DMS53 treated with DMSO at 0.1 percent for 48 hours (cell line): ENCODE measurements at regions not wholly inside any gene's neighbourhood (a gene's known extent, or its start where the extent isn't known, plus 50 kb on each side); places are given as distances from the start of the nearest gene placed in this dataset.

Source experiments
- DNase-seq: peaks from one replicate; lab custom pipeline; 2025; ENCODE audit not compliant: unreplicated experiment; lab: John Stamatoyannopoulos, UW

DNA sequence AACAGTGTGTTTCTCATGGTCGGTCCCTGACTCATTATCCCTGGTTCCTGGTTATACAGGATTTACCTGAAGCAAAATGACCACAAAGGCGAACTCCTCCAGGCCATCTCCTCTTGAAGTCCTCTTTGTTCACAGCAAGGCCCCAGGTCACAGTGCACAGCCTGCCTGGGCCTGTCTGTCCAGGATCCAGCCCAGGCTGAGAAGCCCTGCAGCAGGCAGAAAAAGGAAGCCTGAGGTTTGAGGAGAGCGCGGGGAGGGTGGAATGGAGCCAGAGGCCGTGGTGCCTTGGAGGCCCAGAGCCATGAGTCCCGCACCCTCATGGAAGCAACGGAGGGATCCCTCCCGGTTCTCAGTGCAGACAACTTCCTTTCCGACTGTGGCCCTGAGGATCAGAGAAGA is 136.8 kb upstream of the IRF2BP2 start:
- no peak for DNase-seq

- no peak for DNase-seq
Observed at GRCh38 chr1:234745844-234746797, 136.1 kb upstream of the IRF2BP2 start.

GRCh38 chr1:234745276-234745675 is 135.3 kb upstream of the IRF2BP2 start:
- DNase-seq = no peak

GRCh38 chr1:234743791-234744611 is 134.0 kb upstream of the IRF2BP2 start:
- no peak for DNase-seq

DNA sequence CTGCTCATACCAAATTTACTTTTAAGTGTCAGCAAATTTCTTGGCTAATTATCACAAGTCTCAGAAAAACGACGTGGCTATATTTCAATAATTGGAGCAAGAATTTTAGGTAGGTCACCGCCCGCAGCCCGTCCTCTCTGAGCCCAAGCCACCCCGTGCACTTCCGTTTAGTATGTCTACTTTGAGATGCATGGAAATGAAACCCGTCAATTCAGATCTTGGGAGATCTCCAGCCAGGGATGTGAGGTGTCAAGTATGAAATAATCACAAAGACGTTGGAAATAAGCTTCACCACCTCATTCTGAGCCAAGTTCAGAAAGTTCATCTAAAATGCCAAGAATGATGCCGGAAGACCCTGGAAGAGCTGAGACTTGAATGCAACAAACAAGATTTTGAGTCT is 132.6 kb upstream of the IRF2BP2 start:
- no peak for DNase-seq

DNA sequence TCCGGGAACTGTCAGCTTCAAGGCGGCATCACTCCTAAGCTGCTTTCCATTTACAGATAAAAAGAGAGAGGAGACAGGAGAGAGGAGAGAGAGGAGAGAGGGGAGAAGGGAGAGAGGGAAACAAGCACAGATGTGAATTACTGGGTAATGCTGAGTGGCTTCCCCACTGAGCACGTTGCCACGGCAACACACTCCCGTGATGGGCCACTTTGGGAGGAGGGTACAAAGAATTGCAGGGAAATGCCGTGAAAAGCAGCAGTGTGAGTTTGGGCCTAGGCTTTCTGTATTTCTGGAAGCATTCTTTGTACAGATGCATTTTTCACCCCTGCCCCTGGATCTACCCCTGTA is 128.0 kb upstream of the IRF2BP2 start:
- no peak for DNase-seq

- DNase-seq = no peak
Observed at GRCh38 chr1:234735916-234736315, 125.9 kb upstream of the IRF2BP2 start.

DNA sequence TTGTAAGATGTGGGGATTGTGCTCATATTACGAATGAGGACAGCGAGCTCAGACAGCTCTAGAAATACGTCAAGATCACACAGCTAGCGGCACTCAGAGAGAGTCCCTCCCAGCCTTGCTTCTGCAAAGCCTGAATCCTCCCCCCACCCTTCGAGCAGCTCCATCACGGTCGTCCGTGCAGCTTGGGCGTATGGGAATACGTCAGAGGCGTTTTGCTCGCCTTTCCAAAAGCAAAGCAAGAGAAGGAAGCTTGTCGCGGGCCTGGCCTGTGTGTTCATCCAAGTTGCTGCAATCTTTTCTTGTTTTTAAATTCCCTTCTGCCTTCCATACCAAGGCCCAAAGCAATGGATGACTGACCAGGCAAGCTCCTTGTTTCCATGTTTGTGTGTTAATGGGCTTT is 125.5 kb upstream of the IRF2BP2 start:
- DNase-seq = no peak

DNA sequence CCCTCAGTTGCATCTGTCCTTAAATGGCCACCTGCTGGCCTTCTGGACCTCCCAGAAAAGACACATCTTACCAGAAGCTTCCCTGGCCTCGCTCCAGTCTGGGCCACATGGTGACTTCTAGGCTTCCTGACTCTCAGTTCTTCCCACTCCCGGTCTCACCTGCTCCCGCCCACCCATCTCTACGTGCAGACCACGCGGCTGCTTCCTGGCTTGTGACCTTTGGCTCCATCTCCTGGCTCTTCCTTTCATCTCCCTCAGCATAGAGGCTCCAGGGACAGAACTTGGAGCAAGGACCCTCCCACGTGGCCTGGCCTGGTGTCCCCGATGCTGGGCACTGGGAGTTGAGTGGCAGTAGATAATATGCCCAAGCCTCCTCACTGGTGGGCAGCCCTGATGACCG is 124.9 kb upstream of the IRF2BP2 start:
- DNase-seq = no peak

GRCh38 chr1:234734412-234734835 is 124.4 kb upstream of the IRF2BP2 start:
- no peak for DNase-seq

GRCh38 chr1:234733427-234733826 is 123.4 kb upstream of the IRF2BP2 start:
- DNase-seq = no peak

GRCh38 chr1:234732671-234733390 is 122.9 kb upstream of the IRF2BP2 start:
- no peak for DNase-seq

GRCh38 chr1:234732260-234732659 is 122.3 kb upstream of the IRF2BP2 start:
- DNase-seq = no peak

DNA sequence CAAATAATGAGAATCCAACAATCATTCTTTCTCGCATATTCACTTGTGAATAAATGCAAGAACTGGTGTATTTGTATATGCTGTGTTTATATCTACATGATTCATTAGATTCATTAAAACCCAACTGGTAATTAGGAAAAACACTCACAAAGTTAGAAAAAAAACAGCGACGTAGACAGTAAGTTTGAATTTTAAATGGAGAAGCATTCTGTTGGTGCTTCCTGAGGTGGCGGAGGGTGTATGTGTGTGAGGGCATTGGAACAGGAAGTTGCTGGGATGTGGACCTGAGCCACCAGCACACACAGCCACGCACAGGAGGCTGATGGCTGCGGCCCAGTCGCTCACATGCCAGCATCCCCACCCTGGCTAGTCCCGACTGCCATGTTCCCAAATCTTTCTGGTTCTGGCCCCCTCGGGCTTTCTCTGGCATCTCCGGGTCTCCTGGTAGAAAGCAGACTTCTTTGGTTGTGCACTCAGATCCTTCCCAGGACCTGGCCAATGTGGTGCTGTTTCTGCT is 121.6 kb upstream of the IRF2BP2 start:
- no peak for DNase-seq

DNA sequence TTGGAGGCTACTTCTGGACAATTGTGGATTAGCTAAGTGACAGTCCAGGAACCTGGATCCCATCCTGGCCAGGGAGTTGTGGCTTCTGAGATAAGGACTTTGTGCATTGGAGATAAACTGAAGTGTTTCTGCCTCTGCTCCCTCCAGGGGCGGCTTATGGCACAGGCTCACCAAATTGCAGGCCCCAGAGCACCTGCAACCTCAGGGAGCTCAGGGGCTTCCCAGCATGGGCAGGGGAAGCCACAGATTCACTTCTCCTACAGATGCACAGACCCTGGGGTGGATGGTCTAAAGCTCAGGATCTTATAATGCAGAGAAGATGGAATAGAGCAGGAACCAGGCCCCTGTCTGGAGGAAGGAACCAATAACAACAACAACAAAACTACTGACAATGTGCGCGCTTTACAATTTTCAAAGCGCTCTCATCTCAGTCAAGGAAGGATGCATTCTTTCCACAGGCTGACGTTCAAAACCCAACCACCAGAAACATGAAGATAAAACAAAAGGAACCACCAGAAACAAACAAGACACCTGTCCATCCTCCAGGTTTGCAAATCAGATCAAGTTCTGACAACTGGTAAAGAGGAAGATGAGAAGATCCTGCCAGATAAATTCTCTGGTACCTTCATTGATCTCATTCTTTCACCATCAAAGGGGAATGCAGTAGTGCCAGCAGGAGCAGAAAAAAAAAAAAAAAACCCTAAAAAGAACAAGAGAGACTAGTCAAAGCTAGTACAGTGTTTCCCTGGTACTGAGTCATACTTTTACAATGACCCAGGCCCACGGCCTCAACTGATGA is 121.0 kb upstream of the IRF2BP2 start:
- DNase-seq = no peak

DNA sequence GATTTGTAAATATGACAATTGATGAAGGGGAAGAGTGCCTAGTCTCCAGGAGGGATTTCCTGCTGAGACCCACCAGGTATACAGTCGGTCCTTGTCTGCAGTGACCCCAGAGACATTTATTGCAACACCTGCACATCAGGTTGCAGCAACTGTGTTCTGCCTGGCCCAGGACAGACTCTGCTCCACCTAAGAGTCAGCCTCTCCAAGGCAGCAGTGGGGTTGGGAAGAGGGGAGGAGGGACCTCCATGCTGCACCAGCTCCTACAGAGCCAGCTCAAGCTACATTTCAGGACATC is 120.4 kb upstream of the IRF2BP2 start:
- no peak for DNase-seq

DNA sequence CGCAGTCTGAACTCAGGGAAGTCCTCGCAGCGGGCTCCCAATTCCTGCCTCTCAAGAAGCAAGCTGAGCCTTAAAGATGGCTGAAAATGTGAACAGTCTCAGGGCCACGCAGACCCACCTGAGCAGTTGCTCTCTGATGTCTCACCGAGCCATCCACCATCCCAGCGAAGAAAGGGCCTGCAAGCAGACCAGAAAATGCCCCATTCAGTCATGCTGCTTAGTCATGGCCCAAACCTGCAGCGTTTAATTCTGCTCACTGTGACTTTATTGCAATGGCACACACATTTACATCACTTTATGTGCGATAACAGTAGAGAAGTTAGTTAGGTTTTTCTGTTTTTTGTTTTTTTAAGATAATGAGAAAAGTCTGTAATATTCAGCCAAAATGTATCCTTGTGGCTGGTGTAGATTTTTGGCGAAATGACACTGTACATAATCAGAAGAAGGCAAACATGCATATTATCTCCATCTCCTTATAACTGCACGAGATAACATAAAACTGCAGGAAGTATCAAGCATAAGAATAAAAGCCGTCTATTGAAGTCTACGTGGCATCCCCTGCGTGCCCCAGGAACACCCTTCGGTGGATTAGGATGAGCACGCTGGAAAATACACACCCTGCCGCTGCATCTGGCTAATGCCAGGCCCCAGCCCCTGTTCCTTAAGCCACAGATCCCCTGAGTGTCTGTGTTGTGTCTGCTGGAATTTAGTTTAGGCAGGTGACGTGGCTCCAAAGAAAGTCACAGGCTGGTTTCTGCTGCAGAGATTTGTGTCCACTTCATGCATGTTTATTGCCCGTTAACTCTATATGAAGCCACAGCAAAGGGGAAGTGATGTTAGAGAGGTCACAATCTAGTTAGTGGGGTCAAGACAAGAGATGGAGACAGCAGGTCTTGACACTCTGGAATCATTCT is 119.8 kb upstream of the IRF2BP2 start:
- no peak for DNase-seq

DNA sequence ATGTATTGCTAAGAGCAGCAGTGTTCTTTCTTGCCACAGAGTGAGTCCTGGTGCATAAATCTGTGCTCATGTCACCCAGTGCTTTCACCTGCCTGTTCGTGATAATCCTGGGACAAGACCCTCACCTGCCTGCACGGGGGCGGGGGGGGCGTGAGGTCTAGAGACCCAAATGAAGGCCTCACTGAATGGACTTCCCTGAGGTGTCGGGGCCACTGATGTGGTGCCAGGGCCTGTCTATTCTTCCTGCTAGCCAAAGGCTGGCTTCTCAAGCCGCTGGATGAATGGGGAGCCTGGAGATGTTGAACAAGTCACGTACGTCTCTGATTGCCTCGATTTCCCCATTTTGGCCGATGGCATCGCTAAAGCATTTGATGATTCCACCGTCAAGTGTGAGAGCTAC is 118.8 kb upstream of the IRF2BP2 start:
- DNase-seq = no peak
